ENCODE measurements at regions not wholly inside any gene's neighbourhood (a gene's known extent, or its start where the extent isn't known, plus 50 kb on each side); places are given as distances from the start of the nearest gene placed in this dataset.
"Not testable (repeated sequence)": the region's sequence is repeated elsewhere in the genome, so short reads cannot be mapped to it uniquely, and the experiment has no call there.

GRCh38 chr15:79501086-79501485 lies 69.0 kb downstream of the MINAR1 start:
- Histone ChIP-seq H3K9me3 (ENCODE audit: severe bottlenecking) (peaks cover 2% of the 10 kb centered on the region), H3K4me1 (ENCODE audit: insufficient read depth, poor library complexity, severe bottlenecking) (no peaks in the 10 kb centered on the region), H3K4me3 (ENCODE audit: severe bottlenecking) (no peak overlapping the region), H3K27me3 (ENCODE audit: insufficient read depth, poor library complexity, severe bottlenecking) (peaks cover 9% of the 10 kb centered on the region), H3K27ac (ENCODE audit: poor library complexity, severe bottlenecking) (no peak overlapping the region), H3K36me3 (ENCODE audit: low read depth) (no peaks in the 10 kb centered on the region)
- no peak for DNase-seq (ENCODE audit: low spot score)
- no peak for TF ChIP-seq CTCF (IDR thresholded peaks at IDR 0.05; ENCODE audit: poor library complexity, severe bottlenecking)
- no peak for ATAC-seq (ENCODE audit: low read depth)

- TF ChIP-seq CTCF (IDR thresholded peaks at IDR 0.05; ENCODE audit: poor library complexity, severe bottlenecking), result no peak
- Histone ChIP-seq H3K27ac (ENCODE audit: poor library complexity, severe bottlenecking) (no peak overlapping the region), H3K4me1 (ENCODE audit: insufficient read depth, poor library complexity, severe bottlenecking) (no peaks in the 10 kb centered on the region), H3K9me3 (ENCODE audit: severe bottlenecking) (peaks cover 2% of the 10 kb centered on the region), H3K36me3 (ENCODE audit: low read depth) (no peaks in the 10 kb centered on the region), H3K4me3 (ENCODE audit: severe bottlenecking) (no peak overlapping the region), H3K27me3 (ENCODE audit: insufficient read depth, poor library complexity, severe bottlenecking) (peaks cover 27% of the 10 kb centered on the region)
- ATAC-seq (ENCODE audit: low read depth) (no peak), DNase-seq (ENCODE audit: low spot score) (no peak)
Measured at GRCh38 chr15:79505956-79506355, 73.8 kb downstream of the MINAR1 start.

- peaks cover 28% of the 10 kb centered on the region for H3K27me3 ChIP-seq (ENCODE audit: insufficient read depth, poor library complexity, severe bottlenecking)
- not testable (repeated sequence) for ATAC-seq (ENCODE audit: low read depth); H3K9me3 ChIP-seq (ENCODE audit: severe bottlenecking); H3K4me1 ChIP-seq (ENCODE audit: insufficient read depth, poor library complexity, severe bottlenecking); DNase-seq (ENCODE audit: low spot score); H3K36me3 ChIP-seq (ENCODE audit: low read depth); H3K27ac ChIP-seq (ENCODE audit: poor library complexity, severe bottlenecking); H3K4me3 ChIP-seq (ENCODE audit: severe bottlenecking)
Measured at GRCh38 chr15:79512844-79513243, 80.7 kb downstream of the MINAR1 start.

GRCh38 chr15:79513417-79513816 lies 81.3 kb downstream of the MINAR1 start:
- Histone ChIP-seq H3K36me3 (ENCODE audit: low read depth) (no peaks in the 10 kb centered on the region), H3K4me3 (ENCODE audit: severe bottlenecking) (no peak overlapping the region), H3K9me3 (ENCODE audit: severe bottlenecking) (no peaks in the 10 kb centered on the region), H3K4me1 (ENCODE audit: insufficient read depth, poor library complexity, severe bottlenecking) (no peaks in the 10 kb centered on the region), H3K27me3 (ENCODE audit: insufficient read depth, poor library complexity, severe bottlenecking) (peaks cover 23% of the 10 kb centered on the region), H3K27ac (ENCODE audit: poor library complexity, severe bottlenecking) (no peak overlapping the region)
- TF ChIP-seq CTCF (IDR thresholded peaks at IDR 0.05; ENCODE audit: poor library complexity, severe bottlenecking), result no peak
- ATAC-seq (ENCODE audit: low read depth) (no peak), DNase-seq (ENCODE audit: low spot score) (no peak)

GRCh38 chr15:79513940-79514339 lies 81.8 kb downstream of the MINAR1 start:
- no peak overlapping the region for H3K27ac ChIP-seq (ENCODE audit: poor library complexity, severe bottlenecking)
- DNase-seq (ENCODE audit: low spot score) (no peak), ATAC-seq (ENCODE audit: low read depth) (no peak)
- no peak for TF ChIP-seq CTCF (IDR thresholded peaks at IDR 0.05; ENCODE audit: poor library complexity, severe bottlenecking)
- no peak overlapping the region for H3K4me3 ChIP-seq (ENCODE audit: severe bottlenecking)
- H3K27me3 ChIP-seq (ENCODE audit: insufficient read depth, poor library complexity, severe bottlenecking), result peaks cover 17% of the 10 kb centered on the region
- H3K9me3 ChIP-seq (ENCODE audit: severe bottlenecking), result no peaks in the 10 kb centered on the region
- H3K4me1 ChIP-seq (ENCODE audit: insufficient read depth, poor library complexity, severe bottlenecking), result no peaks in the 10 kb centered on the region
- H3K36me3 ChIP-seq (ENCODE audit: low read depth), result no peaks in the 10 kb centered on the region
